Epithelial cell of esophagus (primary cell): ENCODE measurements at regions not wholly inside any gene's neighbourhood (a gene's known extent, or its start where the extent isn't known, plus 50 kb on each side); places are given as distances from the start of the nearest gene placed in this dataset.

Source experiments
- DNase-seq: peaks from one replicate; pipeline ENCODE4 v3.0.0; 2010; ENCODE audit warnings: low read depth
- H3K4me3 ChIP-seq: 2 replicates; pipeline ENCODE4 v1.5.1; 2011; ENCODE audit warnings: mild to moderate bottlenecking, low read length, control low read depth
- CTCF ChIP-seq: IDR thresholded peaks from 2 replicates; pipeline ENCODE4 v1.5.1; 2011; ENCODE audit warnings: low read depth, mild to moderate bottlenecking, low read length, control low read depth, inconsistent platforms; ENCODE audit not compliant: insufficient read depth; ENCODE audit errors: missing control alignments

- H3K4me3 ChIP-seq, result no peak overlapping the region
- no peak for TF ChIP-seq CTCF
- DNase-seq, result no peak
Measured at GRCh38 chr22:26979294-26979693, 321.9 kb downstream of the MIAT start.

- no peak for DNase-seq
- no peak overlapping the region for H3K4me3 ChIP-seq
- TF ChIP-seq CTCF, result no peak
Measured at GRCh38 chr22:26981111-26981510, 323.7 kb downstream of the MIAT start.

GRCh38 chr22:26981541-26981940, 324.2 kb downstream of the MIAT start:
- H3K4me3 ChIP-seq, result no peak overlapping the region
- no peak for DNase-seq
- TF ChIP-seq CTCF, result no peak

- DNase-seq, result peak; percentile 39
- no peak overlapping the region for H3K4me3 ChIP-seq
- no peak for TF ChIP-seq CTCF
Measured at GRCh38 chr22:26983311-26983710, 325.9 kb downstream of the MIAT start.

GRCh38 chr22:26985206-26985605, 327.8 kb downstream of the MIAT start:
- no peak overlapping the region for H3K4me3 ChIP-seq
- no peak for DNase-seq
- TF ChIP-seq CTCF, result no peak

GRCh38 chr22:26985931-26986782, 328.8 kb downstream of the MIAT start:
- H3K4me3 ChIP-seq, result no peak overlapping the region
- TF ChIP-seq CTCF, result no peak
- no peak for DNase-seq

- TF ChIP-seq CTCF, result no peak
- no peak overlapping the region for H3K4me3 ChIP-seq
- DNase-seq, result no peak
Measured at GRCh38 chr22:26986884-26987283, 329.5 kb downstream of the MIAT start.
